Adrenal gland (tissue), 9 donors: ENCODE measurements at regions not wholly inside any gene's neighbourhood (a gene's known extent, or its start where the extent isn't known, plus 50 kb on each side); places are given as distances from the start of the nearest gene placed in this dataset.

ENCODE experiments used
- DNase-seq, 7 donors: peaks; one replicate each; pipeline ENCODE4 v3.0.0-alpha.2; 2019 to 2020
- H3K27ac ChIP-seq, 5 donors: fragments of 200-600 bp; sonication (generic) in 4 of 5; 1 replicate in 3 of 5; 2 replicates in 2 of 5; pipeline versions ENCODE4 v1.5.1 to v1.8.0; 2016 to 2020; ENCODE audit warnings: mild to moderate bottlenecking in 1 of 5
- H3K27me3 ChIP-seq: fragments of 200-600 bp; 2 replicates; pipeline ENCODE4 v1.8.0; 2021
- H3K36me3 ChIP-seq, 2 donors: fragments of 200-600 bp; replicated peaks in 1 of 2; 1 replicate in 1 of 2; 2 replicates in 1 of 2; pipeline versions ENCODE4 v1.5.1 to v1.8.0; 2018 to 2022
- H3K4me1 ChIP-seq, 2 donors: fragments of 200-600 bp; replicated peaks in 1 of 2; 1 replicate in 1 of 2; 2 replicates in 1 of 2; pipeline versions ENCODE4 v1.5.1 to v1.8.0; 2018 to 2021
- H3K4me3 ChIP-seq, 4 donors: fragments of 200-600 bp; sonication (generic) in 3 of 4; one replicate each; pipeline ENCODE4 v1.5.1; 2016 to 2018
- H3K9me3 ChIP-seq, 3 donors: fragments of 200-600 bp; sonication (generic) in 1 of 3; replicated peaks in 1 of 3; 1 replicate in 2 of 3; 2 replicates in 1 of 3; pipeline versions ENCODE4 v1.5.1 to v1.8.0; 2016 to 2021
- CTCF ChIP-seq, 6 experiments: fragments of 450-650 bp in 4 of 6; fragments of 200-600 bp in 2 of 6; sonication (generic) in 1 of 6; IDR thresholded peaks; 1 replicate in 5 of 6; 2 replicates in 1 of 6; pipeline versions ENCODE4 v1.5.1 to v1.8.0; 2016 to 2021; ENCODE audit warnings: antibody characterized with exemption in 6 of 6, mild to moderate bottlenecking in 2 of 6, moderate library complexity in 1 of 6
- POLR2A ChIP-seq, 2 donors: fragments of 450-650 bp; IDR thresholded peaks; one replicate each; pipeline ENCODE4 v1.6.1; 2017; ENCODE audit warnings: antibody characterized with exemption in 2 of 2, mild to moderate bottlenecking in 2 of 2, moderate library complexity in 1 of 2
- WGBS, 4 donors: extraction: QIAGEN DNeasy Blood & Tissue Kit in 2 of 4; methylation state at CpG; one replicate each; pipeline versions ENCODE4 v1.1.5 to v1.1.7; 2013 to 2017; 5-methylcytosine and 5-hydroxymethylcytosine counted together
- intact Hi-C, 2 donors: fragments of 100-400 bp; cut with DNase I; formaldehyde crosslinking; loops; one replicate each; pipeline versions ENCODE4 v1.14.1 to v1.15.0; 2022 to 2023
- donor health status: healthy with polysubstance abuse.
- donor health status: Bipolar disorder and iron deficiency.
- donor health status: DM: yes; HTN: yes; CAD: no.
- donor health status: DM: no; HTN: no; CAD: no.
- donor health status: DM: no; HTN: no; CAD: no.

DNA sequence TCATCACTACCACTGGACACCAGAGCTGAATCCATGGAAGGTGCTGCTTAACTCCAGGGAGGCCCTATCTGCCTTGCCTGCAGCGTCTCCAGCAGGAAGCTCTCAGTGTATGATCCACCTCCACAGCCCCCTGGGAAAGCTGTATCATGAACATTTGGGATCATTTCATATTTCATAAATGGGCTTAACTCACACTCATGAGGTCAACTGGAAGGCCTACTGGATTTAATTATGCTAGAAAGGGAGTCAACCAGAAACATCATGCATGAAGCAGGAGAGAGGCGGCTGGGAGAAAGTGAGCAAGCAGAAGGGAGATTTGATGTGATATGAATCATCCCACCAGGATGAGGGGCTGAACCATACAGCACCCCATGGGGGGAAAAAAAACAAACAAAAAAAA, 537.7 kb downstream of the TNS1 start:
- Histone ChIP-seq H3K36me3 (no peaks in the 10 kb centered on the region), H3K9me3 (no peaks in the 10 kb centered on the region), H3K27ac (no peak overlapping the region), H3K27me3 (no peaks in the 10 kb centered on the region), H3K4me3 (no peak overlapping the region), H3K4me1 (no peaks in the 10 kb centered on the region)
- intact Hi-C loops: no loop called here
- DNase-seq: no peak
- no peak for TF ChIP-seq CTCF (IDR thresholded peaks at IDR 0.05)
- TF ChIP-seq POLR2A (IDR thresholded peaks at IDR 0.05): no peak
- 69 to 100% (median 92%) methylated on average over 2 of the region's 2 CpGs for WGBS, 4 donors

DNA sequence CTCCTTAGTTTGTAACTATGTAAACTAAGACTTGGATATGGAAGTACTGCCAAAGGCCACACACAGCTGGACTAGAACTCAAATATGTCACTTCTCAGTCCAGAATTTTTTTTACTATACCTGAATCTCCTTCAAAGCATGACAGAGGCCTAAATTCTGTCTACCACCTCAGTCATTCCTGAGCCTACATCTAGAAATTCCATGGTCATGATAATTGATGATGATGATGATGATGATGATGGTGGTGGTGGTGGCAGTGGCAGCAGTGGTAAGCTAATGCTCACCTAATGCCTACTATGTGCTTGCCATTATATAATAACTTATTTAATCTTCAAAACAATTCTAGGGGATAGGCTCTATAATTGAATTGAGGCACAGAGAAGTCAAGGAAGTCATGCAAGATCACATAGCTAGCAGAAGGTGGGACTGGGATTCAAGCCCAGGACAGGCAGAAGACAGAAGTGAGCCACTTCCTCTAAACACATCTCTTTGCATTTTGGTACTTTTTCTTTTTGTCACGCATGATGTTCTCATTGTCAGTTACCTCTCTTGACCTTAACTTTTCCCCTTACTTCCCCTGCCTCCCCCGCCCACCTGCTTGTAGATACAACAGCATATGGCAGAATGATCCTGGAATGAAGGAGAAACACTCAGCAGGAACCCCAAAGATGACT, 539.3 kb downstream of the TNS1 start:
- Histone ChIP-seq H3K27me3 (no peaks in the 10 kb centered on the region), H3K36me3 (no peaks in the 10 kb centered on the region), H3K9me3 (no peaks in the 10 kb centered on the region), H3K4me1 (no peaks in the 10 kb centered on the region), H3K27ac (no peak overlapping the region), H3K4me3 (no peak overlapping the region)
- 95 to 98% (median 97%) methylated on average over 2 of the region's 2 CpGs for WGBS, 4 donors
- intact Hi-C loops: no loop called here
- no peak for DNase-seq
- TF ChIP-seq POLR2A (IDR thresholded peaks at IDR 0.05) (no peak), CTCF (IDR thresholded peaks at IDR 0.05) (no peak)

DNA sequence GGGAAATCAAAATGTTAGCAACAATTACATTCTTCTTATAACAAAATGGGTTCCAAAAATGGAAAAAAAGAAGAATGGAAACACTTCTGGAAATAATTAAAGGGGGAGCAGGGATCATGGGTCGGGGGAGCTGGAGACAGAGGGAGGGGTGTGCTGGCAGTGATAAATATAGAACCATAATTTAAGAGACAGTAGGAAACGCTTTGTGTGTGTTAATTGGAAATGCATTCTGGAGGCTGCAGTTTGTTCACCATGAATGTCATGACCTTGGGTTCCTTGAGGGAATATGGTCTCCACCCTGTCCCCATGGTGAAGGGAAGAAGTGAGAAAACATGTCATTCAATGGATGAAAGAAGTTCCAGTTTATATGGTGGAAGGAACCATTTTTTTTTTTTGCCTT, 540.7 kb downstream of the TNS1 start:
- intact Hi-C loops: no loop called here
- Histone ChIP-seq H3K9me3 (no peaks in the 10 kb centered on the region), H3K4me3 (no peak overlapping the region), H3K36me3 (no peaks in the 10 kb centered on the region), H3K27me3 (no peaks in the 10 kb centered on the region), H3K27ac (no peak overlapping the region), H3K4me1 (no peaks in the 10 kb centered on the region)
- TF ChIP-seq CTCF (IDR thresholded peaks at IDR 0.05) (no peak), POLR2A (IDR thresholded peaks at IDR 0.05) (no peak)
- DNase-seq: no peak
- WGBS, 4 donors: 52 to 79% (median 71%) methylated on average over 2 of the region's 2 CpGs

DNA sequence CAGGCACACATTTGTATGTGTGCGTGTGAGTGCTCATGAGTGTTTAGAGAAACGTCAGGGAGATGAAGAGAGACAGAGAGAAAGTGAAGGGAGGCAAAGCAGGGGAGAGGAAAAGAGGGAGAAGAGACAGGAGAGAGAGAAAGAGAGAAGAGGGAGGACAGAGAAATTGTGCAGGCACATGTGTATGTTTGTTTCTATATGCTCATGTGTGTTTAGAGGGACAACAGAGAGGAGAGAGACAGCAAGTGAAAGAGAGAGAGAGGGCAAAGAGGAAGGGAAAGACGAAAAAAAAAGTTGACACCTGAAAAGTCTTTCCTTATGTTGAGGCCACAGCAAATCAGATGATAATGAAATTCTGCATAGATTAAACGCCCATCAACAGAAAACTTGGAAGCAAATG, 541.1 kb downstream of the TNS1 start:
- DNase-seq: no peak
- Histone ChIP-seq H3K4me3 (no peak overlapping the region), H3K36me3 (no peaks in the 10 kb centered on the region), H3K27ac (no peak overlapping the region), H3K9me3 (no peaks in the 10 kb centered on the region), H3K4me1 (no peaks in the 10 kb centered on the region), H3K27me3 (no peaks in the 10 kb centered on the region)
- WGBS, 4 donors: 80 to 87% (median 84%) methylated on average over 4 of the region's 4 CpGs
- intact Hi-C loops: no loop called here
- TF ChIP-seq CTCF (IDR thresholded peaks at IDR 0.05) (no peak), POLR2A (IDR thresholded peaks at IDR 0.05) (no peak)
